Upper lobe of left lung (tissue), 6 donors: ENCODE measurements at regions not wholly inside any gene's neighbourhood (a gene's known extent, or its start where the extent isn't known, plus 50 kb on each side); places are given as distances from the start of the nearest gene placed in this dataset.

ENCODE experiments used
- ATAC-seq, 2 donors: fragments of 200-7000 bp; cut with Tn5 transposase; one replicate each; pipeline ENCODE4 v1.9.1; 2022; ENCODE audit warnings: mild to moderate bottlenecking in 2 of 2, moderate library complexity in 2 of 2; ENCODE audit not compliant: low FRiP score in 2 of 2
- DNase-seq, 2 donors: peaks; one replicate each; pipeline ENCODE4 v3.0.0-alpha.2; 2019 to 2020
- H3K27ac ChIP-seq, 4 donors: fragments of 200-600 bp; sonication (generic); one replicate each; pipeline ENCODE4 v1.5.1; 2016 to 2019
- H3K27me3 ChIP-seq, 4 donors: fragments of 200-600 bp; sonication (generic); one replicate each; pipeline ENCODE4 v1.5.1; 2017 to 2019
- H3K36me3 ChIP-seq, 4 donors: fragments of 200-600 bp; sonication (generic); one replicate each; pipeline ENCODE4 v1.5.1; 2016 to 2019
- H3K4me1 ChIP-seq, 4 donors: fragments of 200-600 bp; sonication (generic); one replicate each; pipeline ENCODE4 v1.5.1; 2018 to 2019
- H3K4me3 ChIP-seq, 4 donors: fragments of 200-600 bp; sonication (generic); one replicate each; pipeline ENCODE4 v1.5.1; 2017 to 2019; ENCODE audit warnings: mild to moderate bottlenecking in 2 of 4, moderate library complexity in 1 of 4
- H3K9me3 ChIP-seq, 4 donors: fragments of 200-600 bp; sonication (generic); one replicate each; pipeline ENCODE4 v1.5.1; 2018 to 2019
- CTCF ChIP-seq, 6 experiments: fragments of 450-650 bp in 4 of 6; fragments of 200-600 bp in 2 of 6; sonication (generic) in 2 of 6; IDR thresholded peaks; one replicate each; pipeline ENCODE4 v1.5.1; 2016 to 2019; ENCODE audit warnings: antibody characterized with exemption in 6 of 6
- EP300 ChIP-seq, 4 donors: sonication (generic); formaldehyde crosslinking; IDR thresholded peaks; one replicate each; pipeline ENCODE4 v1.5.1; 2017; ENCODE audit warnings: antibody characterized with exemption in 4 of 4, control low read depth in 2 of 4
- POLR2A ChIP-seq, 4 donors: fragments of 450-650 bp; IDR thresholded peaks; one replicate each; pipeline ENCODE4 v1.5.1; 2016 to 2017; ENCODE audit warnings: antibody characterized with exemption in 4 of 4, mild to moderate bottlenecking in 2 of 4
- POLR2AphosphoS5 ChIP-seq, 2 donors: sonication (generic); formaldehyde crosslinking; IDR thresholded peaks; one replicate each; pipeline ENCODE4 v1.5.1; 2017; ENCODE audit warnings: antibody characterized with exemption in 2 of 2
- WGBS, 2 donors: methylation state at CpG; one replicate each; pipeline ENCODE4 v1.1.5; 2017 to 2018; 5-methylcytosine and 5-hydroxymethylcytosine counted together
- donor health status: DM: no; HTN: no; CAD: no; lungs with moderate emphysema.
- donor health status: DM: no; HTN: yes; CAD: no; lungs with severe emphysema.

- Histone ChIP-seq H3K36me3 (no peaks in the 10 kb centered on the region), H3K27ac (no peak overlapping the region), H3K9me3 (no peaks in the 10 kb centered on the region), H3K4me3 (no peak overlapping the region), H3K4me1 (no peaks in the 10 kb centered on the region), H3K27me3 (no peaks in the 10 kb centered on the region)
- no peak for ATAC-seq
- no peak for DNase-seq
- TF ChIP-seq EP300 (IDR thresholded peaks at IDR 0.05) (no peak), CTCF (IDR thresholded peaks at IDR 0.05) (no peak), POLR2A (IDR thresholded peaks at IDR 0.05) (no peak), POLR2AphosphoS5 (IDR thresholded peaks at IDR 0.05) (no peak)
- 65 to 79% methylated on average over 3 of the region's 3 CpGs for WGBS, 2 donors
These were observed 446.3 kb downstream of the TRAM1L1 start for GRCh38 chr4:116639070-116639577.

- Histone ChIP-seq H3K9me3 (no peaks in the 10 kb centered on the region), H3K4me3 (no peak overlapping the region), H3K27ac (no peak overlapping the region), H3K4me1 (no peaks in the 10 kb centered on the region), H3K36me3 (no peaks in the 10 kb centered on the region), H3K27me3 (no peaks in the 10 kb centered on the region)
- ATAC-seq (no peak), DNase-seq (no peak)
- no peak for TF ChIP-seq POLR2A (IDR thresholded peaks at IDR 0.05)
- TF ChIP-seq EP300 (IDR thresholded peaks at IDR 0.05): no peak
- TF ChIP-seq POLR2AphosphoS5 (IDR thresholded peaks at IDR 0.05): no peak
- TF ChIP-seq CTCF (IDR thresholded peaks at IDR 0.05): no peak
These were observed 446.8 kb downstream of the TRAM1L1 start for GRCh38 chr4:116638592-116638991.

- 14 to 36% methylated on average over 1 of the region's 1 CpG for WGBS, 2 donors
- no peak for ATAC-seq
- no peaks in the 10 kb centered on the region for H3K4me1 ChIP-seq
- H3K9me3 ChIP-seq: no peaks in the 10 kb centered on the region
- TF ChIP-seq POLR2A (IDR thresholded peaks at IDR 0.05) (no peak), EP300 (IDR thresholded peaks at IDR 0.05) (no peak), CTCF (IDR thresholded peaks at IDR 0.05) (no peak), POLR2AphosphoS5 (IDR thresholded peaks at IDR 0.05) (no peak)
- H3K27me3 ChIP-seq: no peaks in the 10 kb centered on the region
- no peak for DNase-seq
- H3K36me3 ChIP-seq: no peaks in the 10 kb centered on the region
- H3K4me3 ChIP-seq: no peak overlapping the region
- no peak overlapping the region for H3K27ac ChIP-seq
These were observed 448.5 kb downstream of the TRAM1L1 start for GRCh38 chr4:116636917-116637316.

GRCh38 chr4:116632269-116632668 is 453.1 kb downstream of the TRAM1L1 start:
- Histone ChIP-seq H3K27me3 (no peaks in the 10 kb centered on the region), H3K9me3 (no peaks in the 10 kb centered on the region), H3K27ac (no peak overlapping the region), H3K36me3 (no peaks in the 10 kb centered on the region), H3K4me3 (no peak overlapping the region), H3K4me1 (no peaks in the 10 kb centered on the region)
- TF ChIP-seq EP300 (IDR thresholded peaks at IDR 0.05) (no peak), CTCF (IDR thresholded peaks at IDR 0.05) (no peak), POLR2AphosphoS5 (IDR thresholded peaks at IDR 0.05) (no peak), POLR2A (IDR thresholded peaks at IDR 0.05) (no peak)
- DNase-seq (no peak), ATAC-seq (no peak)

GRCh38 chr4:116628598-116628997 is 456.8 kb downstream of the TRAM1L1 start:
- Histone ChIP-seq H3K27ac (no peak overlapping the region), H3K9me3 (no peaks in the 10 kb centered on the region), H3K36me3 (no peaks in the 10 kb centered on the region), H3K27me3 (no peaks in the 10 kb centered on the region), H3K4me1 (no peaks in the 10 kb centered on the region), H3K4me3 (no peak overlapping the region)
- DNase-seq (no peak), ATAC-seq (no peak)
- 66 to 75% methylated on average over 2 of the region's 2 CpGs for WGBS, 2 donors
- no peak for TF ChIP-seq EP300 (IDR thresholded peaks at IDR 0.05)
- no peak for TF ChIP-seq POLR2A (IDR thresholded peaks at IDR 0.05)
- TF ChIP-seq CTCF (IDR thresholded peaks at IDR 0.05): no peak
- TF ChIP-seq POLR2AphosphoS5 (IDR thresholded peaks at IDR 0.05): no peak
